ENCODE measurements at regions not wholly inside any gene's neighbourhood (a gene's known extent, or its start where the extent isn't known, plus 50 kb on each side); places are given as distances from the start of the nearest gene placed in this dataset.

DNA sequence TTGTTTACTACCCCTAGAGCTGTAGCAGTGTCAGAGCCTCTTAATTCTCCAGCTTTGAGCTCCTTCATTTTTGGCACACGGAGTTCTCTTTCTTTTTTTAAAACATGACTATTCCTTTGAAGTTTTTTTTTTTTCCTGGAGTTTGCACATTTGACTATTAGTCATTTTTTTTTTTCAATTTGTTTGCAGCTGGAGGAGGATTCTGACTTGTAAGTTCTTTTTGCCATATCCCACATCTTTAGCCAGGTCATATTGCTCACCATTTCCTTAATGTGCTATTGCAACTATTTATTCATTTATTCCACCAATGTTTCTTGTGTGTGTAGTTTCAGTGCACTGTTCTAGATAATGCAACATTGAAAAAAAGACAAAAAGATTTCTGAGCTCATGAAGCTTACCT lies 166.3 kb upstream of the ARHGAP20 start:
- no peak for DNase-seq (ENCODE audit: unreplicated experiment)
- CTCF ChIA-PET: interaction anchor here (0.6 kb wide), 3 partner anchors 353 to 542 kb away, joined by 3 to 4 read pairs (median 4); no protein-coding TSS in a partner anchor
- peaks cover 10% of the 10 kb centered on the region for H3K27me3 Mint-ChIP-seq (ENCODE audit: insufficient read depth, unreplicated experiment)
- BruUV-seq (replicated peaks): no TSS peak
- no peaks in the 10 kb centered on the region for H3K36me3 Mint-ChIP-seq (ENCODE audit: insufficient read depth, unreplicated experiment)
- no peaks in the 10 kb centered on the region for H3K4me1 Mint-ChIP-seq (ENCODE audit: insufficient read depth, unreplicated experiment)
- intact Hi-C loops (cut with micrococcal nuclease): no loop called here
- POLR2A ChIA-PET: no interaction called here
- no peak overlapping the region for H3K27ac Mint-ChIP-seq (ENCODE audit: low read depth, unreplicated experiment)
- H3K9me3 Mint-ChIP-seq (ENCODE audit: unreplicated experiment): no peaks in the 10 kb centered on the region
- H3K4me3 Mint-ChIP-seq (ENCODE audit: unreplicated experiment): no peak overlapping the region
- TF ChIP-seq, protein P1, sequence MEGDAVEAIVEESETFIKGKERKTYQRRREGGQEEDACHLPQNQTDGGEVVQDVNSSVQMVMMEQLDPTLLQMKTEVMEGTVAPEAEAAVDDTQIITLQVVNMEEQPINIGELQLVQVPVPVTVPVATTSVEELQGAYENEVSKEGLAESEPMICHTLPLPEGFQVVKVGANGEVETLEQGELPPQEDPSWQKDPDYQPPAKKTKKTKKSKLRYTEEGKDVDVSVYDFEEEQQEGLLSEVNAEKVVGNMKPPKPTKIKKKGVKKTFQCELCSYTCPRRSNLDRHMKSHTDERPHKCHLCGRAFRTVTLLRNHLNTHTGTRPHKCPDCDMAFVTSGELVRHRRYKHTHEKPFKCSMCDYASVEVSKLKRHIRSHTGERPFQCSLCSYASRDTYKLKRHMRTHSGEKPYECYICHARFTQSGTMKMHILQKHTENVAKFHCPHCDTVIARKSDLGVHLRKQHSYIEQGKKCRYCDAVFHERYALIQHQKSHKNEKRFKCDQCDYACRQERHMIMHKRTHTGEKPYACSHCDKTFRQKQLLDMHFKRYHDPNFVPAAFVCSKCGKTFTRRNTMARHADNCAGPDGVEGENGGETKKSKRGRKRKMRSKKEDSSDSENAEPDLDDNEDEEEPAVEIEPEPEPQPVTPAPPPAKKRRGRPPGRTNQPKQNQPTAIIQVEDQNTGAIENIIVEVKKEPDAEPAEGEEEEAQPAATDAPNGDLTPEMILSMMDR (IDR thresholded peaks at IDR 0.05; ENCODE audit: unreplicated experiment): no peak

DNA sequence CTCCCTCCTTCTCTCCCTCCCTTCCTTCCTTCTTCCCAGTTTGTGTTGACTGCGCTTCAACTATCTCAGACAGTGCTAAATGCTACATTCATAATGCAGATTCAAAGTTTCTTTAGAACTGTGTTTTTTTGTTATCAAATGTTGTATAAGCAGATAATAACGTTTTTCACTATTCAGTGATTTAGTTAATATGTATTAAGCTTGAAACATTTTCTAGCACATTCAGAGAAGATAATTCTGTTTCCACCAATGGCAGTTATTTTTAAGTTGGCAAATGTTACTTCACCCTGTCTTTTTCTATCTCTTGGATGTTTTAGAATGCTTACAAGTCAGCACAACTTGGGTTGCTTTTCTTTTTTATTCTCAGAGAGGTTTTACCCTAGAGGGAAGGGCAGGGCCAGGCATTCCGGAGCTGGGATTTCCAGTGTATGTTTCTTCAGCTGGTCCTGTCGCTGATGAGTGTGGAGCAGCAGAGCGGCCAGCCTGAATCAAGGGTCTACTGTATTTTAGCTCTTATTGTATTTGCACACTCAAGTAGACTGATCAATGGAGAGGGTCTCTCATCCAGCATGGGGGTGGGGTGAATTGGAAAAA lies 162.3 kb upstream of the ARHGAP20 start:
- Mint-ChIP-seq H3K9me3 (ENCODE audit: unreplicated experiment) (no peaks in the 10 kb centered on the region), H3K36me3 (ENCODE audit: insufficient read depth, unreplicated experiment) (no peaks in the 10 kb centered on the region), H3K4me3 (ENCODE audit: unreplicated experiment) (no peak overlapping the region), H3K27ac (ENCODE audit: low read depth, unreplicated experiment) (no peak overlapping the region), H3K4me1 (ENCODE audit: insufficient read depth, unreplicated experiment) (no peaks in the 10 kb centered on the region), H3K27me3 (ENCODE audit: insufficient read depth, unreplicated experiment) (peaks cover 14% of the 10 kb centered on the region)
- POLR2A ChIA-PET: interaction anchor here (0.5 to 0.6 kb wide), 2 partner anchors 38 to 152 kb away, joined by 3 read pairs; no protein-coding TSS in a partner anchor
- BruUV-seq (replicated peaks): no TSS peak
- TF ChIP-seq, protein P1 (IDR thresholded peaks at IDR 0.05; ENCODE audit: unreplicated experiment): no peak
- DNase-seq (ENCODE audit: unreplicated experiment): no peak
- intact Hi-C loops (cut with micrococcal nuclease): no loop called here
- CTCF ChIA-PET: interaction anchor here (0.6 kb wide), 1 partner anchor 183 kb away, joined by 3 read pairs; no protein-coding TSS in a partner anchor

DNA sequence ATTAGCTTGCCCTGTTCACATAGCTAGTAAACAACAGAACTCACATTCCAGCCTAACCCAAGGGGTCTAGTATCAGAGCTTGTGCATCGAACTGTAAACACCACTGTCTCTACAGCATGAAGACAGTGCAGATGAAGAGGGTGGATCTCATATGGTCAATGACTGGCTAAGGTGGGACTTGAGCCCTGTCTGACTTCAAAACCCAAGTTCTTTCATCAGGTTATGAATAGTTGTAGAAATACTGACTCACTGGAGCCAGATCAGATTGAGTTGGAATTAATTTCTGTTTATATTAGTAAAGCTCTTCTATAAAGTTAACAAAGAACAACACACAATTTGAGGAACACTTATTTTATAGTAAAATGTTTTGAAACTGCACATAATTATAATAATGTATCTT lies 161.7 kb upstream of the ARHGAP20 start:
- no peaks in the 10 kb centered on the region for H3K9me3 Mint-ChIP-seq (ENCODE audit: unreplicated experiment)
- CTCF ChIA-PET: no interaction called here
- no peak overlapping the region for H3K27ac Mint-ChIP-seq (ENCODE audit: low read depth, unreplicated experiment)
- no TSS peak for BruUV-seq (replicated peaks)
- TF ChIP-seq, protein P1 (IDR thresholded peaks at IDR 0.05; ENCODE audit: unreplicated experiment): no peak
- DNase-seq (ENCODE audit: unreplicated experiment): no peak
- POLR2A ChIA-PET: no interaction called here
- no peaks in the 10 kb centered on the region for H3K36me3 Mint-ChIP-seq (ENCODE audit: insufficient read depth, unreplicated experiment)
- intact Hi-C loops (cut with micrococcal nuclease): no loop called here
- H3K4me3 Mint-ChIP-seq (ENCODE audit: unreplicated experiment): no peak overlapping the region
- H3K27me3 Mint-ChIP-seq (ENCODE audit: insufficient read depth, unreplicated experiment): peaks cover 18% of the 10 kb centered on the region
- H3K4me1 Mint-ChIP-seq (ENCODE audit: insufficient read depth, unreplicated experiment): no peaks in the 10 kb centered on the region

DNA sequence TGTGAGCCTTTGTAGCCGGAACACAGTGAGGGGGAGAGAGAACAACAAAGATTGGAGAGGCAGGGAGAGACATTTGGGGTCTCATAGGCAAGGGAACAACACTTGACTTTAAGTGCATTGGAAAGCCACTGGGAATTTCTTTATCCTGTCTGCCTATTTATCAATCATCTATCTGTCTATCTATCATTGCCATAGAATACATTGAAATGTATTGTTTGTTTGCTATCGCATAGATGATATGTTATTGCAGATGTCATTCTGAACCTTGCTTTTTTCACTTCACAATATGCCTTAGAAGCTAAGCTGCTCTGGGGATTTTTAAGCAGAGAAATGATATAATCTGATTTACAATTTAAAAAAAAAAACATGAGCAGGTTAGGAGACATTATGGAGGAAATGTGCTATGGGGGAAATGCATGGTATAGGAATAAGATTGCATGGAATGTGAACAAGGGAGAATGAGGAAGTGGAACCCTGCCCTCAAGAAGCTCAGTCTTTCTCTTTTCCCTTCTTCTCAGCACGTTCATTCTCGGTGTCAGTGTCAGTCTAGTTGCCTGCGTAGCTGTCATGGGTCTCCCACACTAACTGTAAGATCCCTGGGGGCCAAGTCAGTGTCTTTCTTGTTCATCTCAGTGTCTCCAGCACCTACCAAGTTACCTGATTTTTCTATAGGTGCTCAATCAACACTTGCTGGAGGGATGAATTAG lies 158.7 kb upstream of the ARHGAP20 start:
- H3K36me3 Mint-ChIP-seq (ENCODE audit: insufficient read depth, unreplicated experiment): no peaks in the 10 kb centered on the region
- no TSS peak for BruUV-seq (replicated peaks)
- DNase-seq (ENCODE audit: unreplicated experiment): no peak
- no peaks in the 10 kb centered on the region for H3K9me3 Mint-ChIP-seq (ENCODE audit: unreplicated experiment)
- no peaks in the 10 kb centered on the region for H3K4me1 Mint-ChIP-seq (ENCODE audit: insufficient read depth, unreplicated experiment)
- TF ChIP-seq, protein P1 (IDR thresholded peaks at IDR 0.05; ENCODE audit: unreplicated experiment): no peak
- ChIA-PET CTCF (no interaction called here), POLR2A (interaction anchor here (0.6 kb wide), 2 partner anchors 120 to 1669 kb away, joined by 3 read pairs; no protein-coding TSS in a partner anchor)
- H3K27ac Mint-ChIP-seq (ENCODE audit: low read depth, unreplicated experiment): no peak overlapping the region
- intact Hi-C loops (cut with micrococcal nuclease): no loop called here
- H3K27me3 Mint-ChIP-seq (ENCODE audit: insufficient read depth, unreplicated experiment): peaks cover 28% of the 10 kb centered on the region
- no peak overlapping the region for H3K4me3 Mint-ChIP-seq (ENCODE audit: unreplicated experiment)
